ENCODE measurements at regions not wholly inside any gene's neighbourhood (a gene's known extent, or its start where the extent isn't known, plus 50 kb on each side); places are given as distances from the start of the nearest gene placed in this dataset.

GRCh38 chr3:145889730-145890129 lies 271.3 kb downstream of the PLOD2 start:
- Histone ChIP-seq H3K9me3 (ENCODE audit: low read depth, low read length, poor library complexity, severe bottlenecking) (no peaks in the 10 kb centered on the region), H3K27me3 (replicated peaks; ENCODE audit: insufficient read depth, low read depth, low read length, poor library complexity) (no peaks in the 10 kb centered on the region), H3K4me1 (ENCODE audit: insufficient read depth, low read length, poor library complexity, severe bottlenecking) (no peaks in the 10 kb centered on the region), H3K4me3 (ENCODE audit: low read depth, low read length, poor library complexity, severe bottlenecking) (no peak overlapping the region), H3K27ac (ENCODE audit: low read depth, low read length, poor library complexity, severe bottlenecking) (no peak overlapping the region), H3K36me3 (ENCODE audit: insufficient read depth, low read length, poor library complexity, severe bottlenecking) (no peaks in the 10 kb centered on the region)
- TF ChIP-seq EZH2 (IDR thresholded peaks at IDR 0.05; ENCODE audit: borderline replicate concordance, low read depth, low read length, poor library complexity, severe bottlenecking) (no peak), CTCF (conservative IDR thresholded peaks at IDR 0.05; ENCODE audit: low read depth, low read length) (no peak)
- DNase-seq (ENCODE audit: low spot score) = no peak
- CTCF ChIA-PET = no interaction called here
- BruUV-seq (replicated peaks) = no TSS peak
- intact Hi-C loops (cut with micrococcal nuclease; ENCODE audit: unreplicated experiment) = no loop called here
- POLR2A ChIA-PET (ENCODE audit: low non-redundant PET) = no interaction called here

DNA sequence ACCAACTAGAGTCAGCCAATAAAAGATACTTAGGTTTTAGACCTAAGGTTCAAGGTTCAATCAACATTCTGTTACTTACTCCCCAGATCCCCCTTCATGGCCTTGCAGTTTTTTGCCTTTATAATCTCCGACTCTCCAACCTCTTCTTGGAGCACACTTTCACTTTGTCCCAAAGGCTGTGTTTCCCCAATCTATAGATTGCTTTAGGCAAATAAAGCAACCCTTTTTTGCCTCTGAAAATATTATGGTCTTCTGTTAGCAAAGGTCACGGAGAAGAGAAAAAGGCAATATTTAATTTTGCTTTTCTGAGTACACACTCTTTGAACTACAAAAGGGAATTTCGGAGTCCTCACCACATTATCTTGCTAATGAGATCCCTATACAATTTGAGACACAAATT lies 268.1 kb downstream of the PLOD2 start:
- TF ChIP-seq EZH2 (IDR thresholded peaks at IDR 0.05; ENCODE audit: borderline replicate concordance, low read depth, low read length, poor library complexity, severe bottlenecking) (no peak), CTCF (conservative IDR thresholded peaks at IDR 0.05; ENCODE audit: low read depth, low read length) (no peak)
- CTCF ChIA-PET = no interaction called here
- POLR2A ChIA-PET (ENCODE audit: low non-redundant PET) = no interaction called here
- DNase-seq (ENCODE audit: low spot score) = no peak
- H3K4me1 ChIP-seq (ENCODE audit: insufficient read depth, low read length, poor library complexity, severe bottlenecking) = no peaks in the 10 kb centered on the region
- H3K4me3 ChIP-seq (ENCODE audit: low read depth, low read length, poor library complexity, severe bottlenecking) = no peak overlapping the region
- no peaks in the 10 kb centered on the region for H3K36me3 ChIP-seq (ENCODE audit: insufficient read depth, low read length, poor library complexity, severe bottlenecking)
- intact Hi-C loops (cut with micrococcal nuclease; ENCODE audit: unreplicated experiment) = no loop called here
- H3K27ac ChIP-seq (ENCODE audit: low read depth, low read length, poor library complexity, severe bottlenecking) = no peak overlapping the region
- H3K9me3 ChIP-seq (ENCODE audit: low read depth, low read length, poor library complexity, severe bottlenecking) = no peaks in the 10 kb centered on the region
- no peaks in the 10 kb centered on the region for H3K27me3 ChIP-seq (replicated peaks; ENCODE audit: insufficient read depth, low read depth, low read length, poor library complexity)
- no TSS peak for BruUV-seq (replicated peaks)

- POLR2A ChIA-PET (ENCODE audit: low non-redundant PET) = no interaction called here
- H3K9me3 ChIP-seq (ENCODE audit: low read depth, low read length, poor library complexity, severe bottlenecking) = no peaks in the 10 kb centered on the region
- intact Hi-C loops (cut with micrococcal nuclease; ENCODE audit: unreplicated experiment) = no loop called here
- no peak for DNase-seq (ENCODE audit: low spot score)
- no peaks in the 10 kb centered on the region for H3K36me3 ChIP-seq (ENCODE audit: insufficient read depth, low read length, poor library complexity, severe bottlenecking)
- no peaks in the 10 kb centered on the region for H3K4me1 ChIP-seq (ENCODE audit: insufficient read depth, low read length, poor library complexity, severe bottlenecking)
- no peak overlapping the region for H3K4me3 ChIP-seq (ENCODE audit: low read depth, low read length, poor library complexity, severe bottlenecking)
- CTCF ChIA-PET = no interaction called here
- no peak overlapping the region for H3K27ac ChIP-seq (ENCODE audit: low read depth, low read length, poor library complexity, severe bottlenecking)
- no peak for TF ChIP-seq EZH2 (IDR thresholded peaks at IDR 0.05; ENCODE audit: borderline replicate concordance, low read depth, low read length, poor library complexity, severe bottlenecking)
- TF ChIP-seq CTCF (conservative IDR thresholded peaks at IDR 0.05; ENCODE audit: low read depth, low read length) = no peak
- no TSS peak for BruUV-seq (replicated peaks)
- H3K27me3 ChIP-seq (replicated peaks; ENCODE audit: insufficient read depth, low read depth, low read length, poor library complexity) = no peaks in the 10 kb centered on the region
Observed at GRCh38 chr3:145893331-145893730, 267.7 kb downstream of the PLOD2 start.

Measured in A673 (cell line).